Aorta (tissue), 5 donors: ENCODE measurements at regions not wholly inside any gene's neighbourhood (a gene's known extent, or its start where the extent isn't known, plus 50 kb on each side); places are given as distances from the start of the nearest gene placed in this dataset.

Experiments used
- ATAC-seq: fragments of 200-7000 bp; cut with Tn5 transposase; one replicate; pipeline ENCODE4 v1.9.1; 2022; ENCODE audit warnings: moderate library complexity; ENCODE audit not compliant: low FRiP score
- DNase-seq, 2 donors: peaks; one replicate each; pipeline ENCODE4 v3.0.0-alpha.2; 2020
- H3K27ac ChIP-seq, 2 donors: one replicate each; pipeline ENCODE4 v1.5.1; 2013; ENCODE audit warnings: low read length in 2 of 2, mild to moderate bottlenecking in 2 of 2, moderate library complexity in 2 of 2, control low read depth in 1 of 2, inconsistent platforms in 1 of 2, low read depth in 1 of 2
- H3K27me3 ChIP-seq, 2 donors: one replicate each; pipeline ENCODE4 v1.6.1; 2013; ENCODE audit warnings: control low read depth in 1 of 2, low read length in 1 of 2, mild to moderate bottlenecking in 1 of 2, moderate library complexity in 1 of 2; ENCODE audit not compliant: insufficient read depth in 2 of 2, control insufficient read depth in 1 of 2
- H3K36me3 ChIP-seq, 2 donors: one replicate each; pipeline ENCODE4 v1.6.1; 2013; ENCODE audit warnings: control low read depth in 1 of 2, low read length in 1 of 2, mild to moderate bottlenecking in 1 of 2; ENCODE audit not compliant: insufficient read depth in 2 of 2, control insufficient read depth in 1 of 2
- H3K4me1 ChIP-seq, 2 donors: one replicate each; pipeline ENCODE4 v1.6.1; 2013; ENCODE audit warnings: low read length in 2 of 2, control low read depth in 1 of 2, mild to moderate bottlenecking in 1 of 2, moderate library complexity in 1 of 2; ENCODE audit not compliant: insufficient read depth in 2 of 2, control insufficient read depth in 1 of 2
- H3K4me3 ChIP-seq, 2 donors: one replicate each; pipeline ENCODE4 v1.5.1; 2013; ENCODE audit warnings: low read length in 2 of 2, control low read depth in 1 of 2, mild to moderate bottlenecking in 1 of 2
- H3K9me3 ChIP-seq: one replicate; pipeline ENCODE4 v1.6.1; 2013; ENCODE audit warnings: mild to moderate bottlenecking, low read length; ENCODE audit not compliant: control insufficient read depth
- WGBS, 2 donors: extraction: QIAGEN DNeasy Blood & Tissue Kit; methylation state at CpG; one replicate each; pipeline ENCODE4 v1.1.7; 2013; 5-methylcytosine and 5-hydroxymethylcytosine counted together
- intact Hi-C, 2 donors: fragments of 100-400 bp; cut with DNase I; formaldehyde crosslinking; loops; one replicate each; pipeline versions ENCODE4 v1.14.2 to v1.15.0; 2022
- donor health status: healthy with polysubstance abuse.
- donor health status: Bipolar disorder and iron deficiency.
- donor health status: DM: no; HTN: no; CAD: no.
- donor health status: DM: no; HTN: no; CAD: no.
- donor health status: DM: yes; HTN: yes; CAD: no.

DNA sequence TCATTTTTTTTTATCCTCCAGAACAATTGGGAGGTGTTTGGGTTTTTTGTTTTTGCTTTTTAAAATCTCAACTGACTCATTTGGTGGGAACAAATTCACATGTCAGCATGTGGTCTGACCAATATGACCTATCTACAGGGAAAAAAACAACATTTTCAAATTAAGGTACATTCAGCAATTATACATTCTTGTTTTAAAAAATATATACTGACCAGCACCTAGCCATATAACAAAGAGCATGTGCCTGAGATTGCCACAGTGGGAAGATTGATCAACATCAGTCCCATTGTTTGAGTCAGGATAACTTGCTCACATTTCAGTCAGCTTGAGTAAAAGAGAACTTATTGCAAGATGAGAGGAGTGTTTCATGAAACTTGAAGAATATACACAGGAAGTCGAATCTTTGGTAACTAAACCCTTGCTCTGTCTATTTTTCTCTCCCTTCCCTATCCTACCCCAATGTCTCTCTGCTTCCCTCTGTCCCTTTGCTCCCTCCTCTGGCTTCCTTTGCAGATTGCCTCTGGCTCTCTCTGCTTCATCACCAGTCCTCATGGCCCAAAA, 163.2 kb upstream of the TAB2 start:
- Histone ChIP-seq H3K9me3 (peaks cover 2% of the 10 kb centered on the region), H3K36me3 (no peaks in the 10 kb centered on the region), H3K4me3 (no peak overlapping the region), H3K4me1 (no peaks in the 10 kb centered on the region), H3K27ac (no peak overlapping the region), H3K27me3 (no peaks in the 10 kb centered on the region)
- ATAC-seq (no peak), DNase-seq (no peak)
- intact Hi-C loops = no loop called here
- 89 to 91% methylated on average over 1 of the region's 1 CpG for WGBS, 2 donors

DNA sequence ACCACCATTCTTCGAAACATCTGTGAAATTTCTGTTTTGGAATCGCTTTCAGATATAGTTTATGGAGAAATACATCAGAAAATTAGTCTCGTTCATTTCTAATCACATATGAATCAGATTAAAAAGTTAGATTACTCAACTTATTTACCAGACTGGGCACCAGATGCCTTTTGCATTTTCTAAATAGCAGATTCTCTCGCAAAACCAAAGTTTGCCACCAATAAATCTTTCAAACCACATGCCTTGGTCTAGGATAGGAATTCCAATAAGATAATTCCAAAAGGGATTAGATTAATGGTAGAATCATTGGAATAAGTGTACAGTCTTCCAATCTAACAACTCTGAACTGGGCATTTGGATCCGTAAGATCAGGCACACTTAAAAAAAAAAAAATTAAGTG, 160.4 kb upstream of the TAB2 start:
- Histone ChIP-seq H3K27me3 (no peaks in the 10 kb centered on the region), H3K4me1 (no peaks in the 10 kb centered on the region), H3K4me3 (no peak overlapping the region), H3K36me3 (no peaks in the 10 kb centered on the region), H3K9me3 (no peaks in the 10 kb centered on the region), H3K27ac (no peak overlapping the region)
- ATAC-seq (no peak), DNase-seq (no peak)
- 85 to 94% methylated on average over 5 of the region's 5 CpGs for WGBS, 2 donors
- intact Hi-C loops = no loop called here

DNA sequence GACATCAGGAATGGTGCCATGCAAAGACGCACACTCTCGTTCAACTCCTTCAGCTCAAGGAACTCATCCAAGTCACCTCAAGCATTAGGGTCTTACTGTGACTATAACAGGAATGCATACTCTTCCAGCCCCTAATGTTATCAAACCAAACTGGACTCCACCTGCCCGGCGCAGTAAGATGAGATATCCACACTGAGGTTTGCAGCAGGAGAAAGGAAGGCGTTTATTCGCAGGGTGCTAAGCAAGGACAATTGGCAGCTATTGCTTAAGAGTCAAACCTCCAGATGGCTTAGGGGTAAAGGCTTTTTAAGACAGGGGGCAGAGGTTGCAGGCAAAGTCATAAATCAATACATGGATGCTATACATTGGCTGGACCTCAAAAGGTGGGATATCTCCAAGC, 159.4 kb upstream of the TAB2 start:
- Histone ChIP-seq H3K4me3 (no peak overlapping the region), H3K27me3 (no peaks in the 10 kb centered on the region), H3K4me1 (no peaks in the 10 kb centered on the region), H3K36me3 (no peaks in the 10 kb centered on the region), H3K9me3 (no peaks in the 10 kb centered on the region), H3K27ac (no peak overlapping the region)
- no peak for DNase-seq
- 97% methylated on average over 6 of the region's 6 CpGs for WGBS, 2 donors
- intact Hi-C loops = no loop called here
- no peak for ATAC-seq

DNA sequence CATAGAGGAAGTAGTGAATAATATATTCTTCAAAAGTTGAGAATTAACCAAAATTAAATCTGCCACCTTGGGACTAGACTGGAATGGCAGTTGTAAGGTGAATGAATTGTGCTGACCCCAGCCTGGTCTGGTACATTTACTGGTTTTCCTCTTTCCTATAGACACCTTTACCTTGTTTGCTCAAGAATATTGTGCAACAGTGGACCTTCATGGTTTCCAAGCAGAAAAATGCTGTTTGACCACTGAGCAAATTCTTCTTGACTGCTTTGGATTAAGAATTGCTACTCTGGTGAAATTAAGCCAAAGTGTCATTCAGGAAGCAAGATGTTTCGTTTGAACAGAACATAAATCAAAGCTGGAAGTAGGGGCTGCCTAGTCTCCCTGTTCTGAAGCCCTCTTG, 156.6 kb upstream of the TAB2 start:
- H3K9me3 ChIP-seq = no peaks in the 10 kb centered on the region
- no peak for ATAC-seq
- H3K27ac ChIP-seq = no peak overlapping the region
- WGBS, 2 donors = 14 to 52% methylated on average over 1 of the region's 1 CpG
- no peaks in the 10 kb centered on the region for H3K36me3 ChIP-seq
- intact Hi-C loops = no loop called here
- H3K4me1 ChIP-seq = no peaks in the 10 kb centered on the region
- no peak overlapping the region for H3K4me3 ChIP-seq
- no peaks in the 10 kb centered on the region for H3K27me3 ChIP-seq
- no peak for DNase-seq

DNA sequence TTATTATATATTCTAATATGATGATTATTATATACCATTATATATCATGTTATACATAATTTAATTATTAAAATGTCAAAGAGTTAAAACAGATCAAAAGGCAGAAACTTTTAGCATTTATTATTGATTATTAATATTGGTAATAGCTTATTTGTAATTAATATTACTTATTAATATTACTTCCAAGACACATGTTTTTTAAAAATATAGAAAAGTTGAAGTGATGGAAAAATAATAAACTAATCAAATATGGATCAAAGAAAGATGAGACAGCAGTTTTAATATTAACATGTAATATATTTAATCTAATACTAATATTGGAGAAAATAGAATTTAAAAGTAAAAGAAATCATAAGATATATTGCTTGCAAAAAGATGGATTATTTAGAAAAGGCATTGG, 154.6 kb upstream of the TAB2 start:
- DNase-seq = no peak
- intact Hi-C loops = no loop called here

DNA sequence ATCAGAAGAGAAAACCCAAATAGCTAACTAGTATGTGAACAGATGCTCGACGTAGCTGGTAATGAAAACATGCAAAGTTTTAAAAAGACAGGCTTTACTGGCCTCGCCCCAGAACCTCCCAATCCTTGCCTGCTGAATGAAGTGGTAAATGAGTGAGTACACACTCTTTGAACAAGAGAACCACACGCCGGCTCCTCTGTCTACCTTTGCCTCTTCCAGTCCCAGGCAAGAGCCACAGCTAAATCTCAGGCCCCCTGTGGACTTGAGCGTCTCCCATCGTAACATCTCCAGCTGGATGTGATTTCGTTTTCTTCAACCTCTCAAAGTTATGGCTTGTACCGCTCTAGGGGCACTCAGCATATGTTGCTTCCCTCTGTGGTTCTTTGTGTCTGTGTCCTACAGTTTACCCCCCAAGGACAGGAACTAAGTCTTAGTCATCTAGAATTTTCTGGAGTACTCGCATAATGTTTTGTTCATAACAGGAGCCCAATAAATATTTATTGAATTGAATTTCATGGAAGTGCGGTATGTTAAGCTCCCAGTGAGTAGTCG, 153.2 kb upstream of the TAB2 start:
- intact Hi-C loops = no loop called here
- Histone ChIP-seq H3K36me3 (no peaks in the 10 kb centered on the region), H3K27me3 (no peaks in the 10 kb centered on the region), H3K9me3 (no peaks in the 10 kb centered on the region), H3K27ac (no peak overlapping the region), H3K4me3 (no peak overlapping the region), H3K4me1 (no peaks in the 10 kb centered on the region)
- ATAC-seq (no peak), DNase-seq (no peak)
- WGBS, 2 donors = 81 to 84% methylated on average over 12 of the region's 12 CpGs

More for the DNA sequence above, 154.6 kb upstream of the TAB2 start:
- Histone ChIP-seq H3K9me3 (no peaks in the 10 kb centered on the region), H3K27ac (no peak overlapping the region), H3K36me3 (no peaks in the 10 kb centered on the region), H3K4me3 (no peak overlapping the region), H3K27me3 (no peaks in the 10 kb centered on the region), H3K4me1 (no peaks in the 10 kb centered on the region)
- ATAC-seq = no peak

DNA sequence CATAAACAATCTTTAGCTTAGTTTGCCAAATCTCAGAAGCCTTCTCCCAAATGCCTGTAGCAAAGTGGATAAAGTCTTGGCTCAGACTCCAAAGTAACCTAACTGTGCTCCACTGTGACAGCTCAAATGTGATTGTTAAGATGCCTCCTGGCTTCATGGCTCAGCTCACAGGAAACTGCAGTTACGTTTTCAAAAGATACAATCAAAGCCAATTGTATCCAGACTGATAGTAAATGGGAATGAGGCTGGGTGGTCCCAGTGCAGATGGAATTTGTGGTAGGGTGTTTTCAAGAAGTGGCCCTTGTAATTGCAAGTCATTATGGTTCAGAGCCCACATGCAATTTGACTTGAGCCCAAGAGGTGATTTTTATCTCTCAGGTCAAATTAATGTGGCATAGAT, 151.2 kb upstream of the TAB2 start:
- Histone ChIP-seq H3K27me3 (no peaks in the 10 kb centered on the region), H3K36me3 (no peaks in the 10 kb centered on the region), H3K4me1 (no peaks in the 10 kb centered on the region), H3K27ac (no peak overlapping the region), H3K4me3 (no peak overlapping the region), H3K9me3 (no peaks in the 10 kb centered on the region)
- DNase-seq (no peak), ATAC-seq (no peak)
- 25 to 28% methylated on average over 1 of the region's 1 CpG for WGBS, 2 donors
- intact Hi-C loops = no loop called here

DNA sequence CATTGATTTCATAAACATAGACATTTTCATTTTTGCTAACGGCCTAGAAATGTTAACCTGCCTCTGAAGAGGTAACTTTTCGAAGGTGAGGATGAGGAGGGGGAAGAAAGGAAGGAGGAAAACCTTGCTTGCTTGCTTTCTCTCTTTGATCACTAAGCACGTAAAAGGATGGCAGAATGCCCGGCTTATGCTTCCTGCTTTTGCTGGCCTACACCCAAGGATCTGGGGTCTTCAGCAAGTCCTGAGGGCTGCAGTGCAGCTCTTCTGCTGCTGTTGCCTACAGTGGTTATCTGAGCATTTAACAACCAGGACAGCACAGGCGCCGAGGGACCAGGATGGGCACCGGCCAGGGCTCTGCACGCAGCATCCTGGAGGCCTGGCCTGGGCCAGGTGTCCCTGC, 150.8 kb upstream of the TAB2 start:
- H3K4me3 ChIP-seq = no peak overlapping the region
- ATAC-seq (no peak), DNase-seq (no peak)
- H3K36me3 ChIP-seq = no peaks in the 10 kb centered on the region
- no peaks in the 10 kb centered on the region for H3K9me3 ChIP-seq
- intact Hi-C loops = no loop called here
- no peaks in the 10 kb centered on the region for H3K27me3 ChIP-seq
- H3K27ac ChIP-seq = no peak overlapping the region
- H3K4me1 ChIP-seq = no peaks in the 10 kb centered on the region
- 73 to 81% methylated on average over 8 of the region's 8 CpGs for WGBS, 2 donors

DNA sequence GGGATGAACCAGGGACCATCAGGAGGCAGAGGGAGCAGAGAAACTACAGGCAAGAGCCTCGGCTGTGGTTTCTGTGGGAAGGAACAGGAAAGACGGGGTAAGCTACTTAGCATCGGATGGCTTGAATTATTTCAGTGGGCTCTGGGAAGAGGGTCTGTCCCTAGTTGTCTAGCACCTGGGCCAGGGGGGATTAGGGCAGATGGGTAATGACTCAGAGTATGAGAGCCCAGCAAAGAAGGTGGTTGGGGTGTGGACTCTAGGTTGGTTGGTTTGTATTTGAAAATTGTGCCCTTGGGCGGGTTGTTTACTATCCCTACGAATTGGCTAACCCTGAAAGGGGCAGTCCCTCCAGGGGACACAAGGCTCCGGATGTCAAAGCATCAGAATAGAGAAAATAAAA, 148.5 kb upstream of the TAB2 start:
- intact Hi-C loops = no loop called here
- DNase-seq (no peak), ATAC-seq (no peak)
- Histone ChIP-seq H3K9me3 (no peaks in the 10 kb centered on the region), H3K4me1 (no peaks in the 10 kb centered on the region), H3K27ac (no peak overlapping the region), H3K27me3 (no peaks in the 10 kb centered on the region), H3K4me3 (no peak overlapping the region), H3K36me3 (no peaks in the 10 kb centered on the region)
- 90 to 93% methylated on average over 6 of the region's 6 CpGs for WGBS, 2 donors
